Breast epithelium (tissue), 4 donors: ENCODE measurements at regions not wholly inside any gene's neighbourhood (a gene's known extent, or its start where the extent isn't known, plus 50 kb on each side); places are given as distances from the start of the nearest gene placed in this dataset.

Experiments used
- DNase-seq, 2 donors: peaks; one replicate each; pipeline ENCODE4 v3.0.0-alpha.2; 2019; ENCODE audit warnings: low spot score in 2 of 2
- H3K27ac ChIP-seq, 2 donors: fragments of 200-600 bp; sonication (generic) in 1 of 2; one replicate each; pipeline ENCODE4 v1.5.1; 2016 to 2019; ENCODE audit warnings: mild to moderate bottlenecking in 1 of 2
- H3K27me3 ChIP-seq, 2 donors: fragments of 200-600 bp; sonication (generic) in 1 of 2; one replicate each; pipeline versions ENCODE4 v1.5.1 to v1.6.0; 2017 to 2019; ENCODE audit warnings: control low read depth in 1 of 2, mild to moderate bottlenecking in 1 of 2
- H3K36me3 ChIP-seq: fragments of 200-600 bp; one replicate; pipeline ENCODE4 v1.5.1; 2019
- H3K4me1 ChIP-seq, 2 donors: fragments of 200-600 bp; sonication (generic); one replicate each; pipeline ENCODE4 v1.5.1; 2016 to 2019; ENCODE audit warnings: control low read depth in 1 of 2
- H3K4me3 ChIP-seq, 3 donors: fragments of 200-600 bp; sonication (generic); 1 replicate in 2 of 3; 2 replicates in 1 of 3; pipeline ENCODE4 v1.5.1; 2016 to 2019; ENCODE audit warnings: mild to moderate bottlenecking in 3 of 3, moderate library complexity in 2 of 3
- H3K9me3 ChIP-seq, 2 donors: fragments of 200-600 bp; sonication (generic) in 1 of 2; one replicate each; pipeline ENCODE4 v1.5.1; 2016 to 2019; ENCODE audit warnings: control low read depth in 1 of 2
- CTCF ChIP-seq, 3 donors: fragments of 450-650 bp; IDR thresholded peaks; one replicate each; pipeline ENCODE4 v1.5.1; 2016 to 2017; ENCODE audit warnings: antibody characterized with exemption in 3 of 3, mild to moderate bottlenecking in 3 of 3, moderate library complexity in 3 of 3
- POLR2A ChIP-seq: fragments of 450-650 bp; IDR thresholded peaks from one replicate; pipeline ENCODE4 v1.6.1; 2016; ENCODE audit warnings: antibody characterized with exemption, mild to moderate bottlenecking, moderate library complexity
- POLR2AphosphoS5 ChIP-seq, 3 donors: sonication (generic); formaldehyde crosslinking; IDR thresholded peaks; one replicate each; pipeline ENCODE4 v1.6.1; 2017; ENCODE audit warnings: antibody characterized with exemption in 3 of 3
- intact Hi-C: fragments of 100-400 bp; cut with DNase I; formaldehyde crosslinking; loops from one replicate; pipeline ENCODE4 v1.15.1; 2023; ENCODE audit warnings: low total_unique reads

GRCh38 chr13:50114961-50115360, 99.7 kb downstream of the KCNRG start:
- Histone ChIP-seq H3K27ac (no peak overlapping the region), H3K9me3 (no peaks in the 10 kb centered on the region), H3K36me3 (no peaks in the 10 kb centered on the region), H3K4me3 (no peak overlapping the region), H3K27me3 (no peaks in the 10 kb centered on the region), H3K4me1 (no peaks in the 10 kb centered on the region)
- intact Hi-C loops, result no loop called here
- DNase-seq, result no peak
- TF ChIP-seq POLR2AphosphoS5 (IDR thresholded peaks at IDR 0.05) (no peak), POLR2A (no peak), CTCF (IDR thresholded peaks at IDR 0.05) (no peak)

GRCh38 chr13:50115695-50116094, 100.5 kb downstream of the KCNRG start:
- no peak overlapping the region for H3K27ac ChIP-seq
- H3K27me3 ChIP-seq, result no peaks in the 10 kb centered on the region
- no peaks in the 10 kb centered on the region for H3K36me3 ChIP-seq
- intact Hi-C loops, result no loop called here
- H3K9me3 ChIP-seq, result no peaks in the 10 kb centered on the region
- TF ChIP-seq CTCF (IDR thresholded peaks at IDR 0.05) (no peak), POLR2A (no peak), POLR2AphosphoS5 (IDR thresholded peaks at IDR 0.05) (no peak)
- no peak overlapping the region for H3K4me3 ChIP-seq
- DNase-seq, result no peak
- H3K4me1 ChIP-seq, result no peaks in the 10 kb centered on the region

- Histone ChIP-seq H3K36me3 (no peaks in the 10 kb centered on the region), H3K4me3 (no peak overlapping the region), H3K27ac (no peak overlapping the region), H3K27me3 (no peaks in the 10 kb centered on the region), H3K4me1 (no peaks in the 10 kb centered on the region), H3K9me3 (no peaks in the 10 kb centered on the region)
- intact Hi-C loops, result no loop called here
- no peak for DNase-seq
- TF ChIP-seq POLR2A (no peak), POLR2AphosphoS5 (IDR thresholded peaks at IDR 0.05) (no peak), CTCF (IDR thresholded peaks at IDR 0.05) (no peak)
Observed at GRCh38 chr13:50116430-50116973, 101.3 kb downstream of the KCNRG start.

GRCh38 chr13:50119591-50119990, 104.3 kb downstream of the KCNRG start:
- no peak overlapping the region for H3K4me3 ChIP-seq
- DNase-seq, result no peak
- intact Hi-C loops, result no loop called here
- no peak overlapping the region for H3K27ac ChIP-seq
- H3K36me3 ChIP-seq, result no peaks in the 10 kb centered on the region
- no peaks in the 10 kb centered on the region for H3K4me1 ChIP-seq
- TF ChIP-seq POLR2AphosphoS5 (IDR thresholded peaks at IDR 0.05) (no peak), POLR2A (no peak), CTCF (IDR thresholded peaks at IDR 0.05) (no peak)
- H3K9me3 ChIP-seq, result no peaks in the 10 kb centered on the region
- no peaks in the 10 kb centered on the region for H3K27me3 ChIP-seq

- DNase-seq, result no peak
- no peak for TF ChIP-seq POLR2AphosphoS5 (IDR thresholded peaks at IDR 0.05)
- TF ChIP-seq POLR2A, result no peak
- no peaks in the 10 kb centered on the region for H3K36me3 ChIP-seq
- H3K27me3 ChIP-seq, result peaks cover 0 to 10% of the 10 kb centered on the region in 2 donors
- peak overlapping the region in 1 of 2 donors; percentile 98 for H3K27ac ChIP-seq
- intact Hi-C loops, result loop anchor here (10.0 kb wide), 1 partner anchor 128 kb away; the partner anchor contains the start of gene TRIM13
- no peak overlapping the region for H3K4me3 ChIP-seq
- no peaks in the 10 kb centered on the region for H3K4me1 ChIP-seq
- no peaks in the 10 kb centered on the region for H3K9me3 ChIP-seq
Observed at GRCh38 chr13:50122455-50122854, 107.2 kb downstream of the KCNRG start.

GRCh38 chr13:50123002-50123401, 107.8 kb downstream of the KCNRG start:
- H3K4me1 ChIP-seq, result no peaks in the 10 kb centered on the region
- intact Hi-C loops, result loop anchor here (10.0 kb wide), 1 partner anchor 128 kb away; the partner anchor contains the start of gene TRIM13
- TF ChIP-seq CTCF (IDR thresholded peaks at IDR 0.05), result no peak
- no peak for TF ChIP-seq POLR2AphosphoS5 (IDR thresholded peaks at IDR 0.05)
- TF ChIP-seq POLR2A, result no peak
- peaks cover 0 to 16% of the 10 kb centered on the region in 2 donors for H3K27me3 ChIP-seq
- no peaks in the 10 kb centered on the region for H3K9me3 ChIP-seq
- peak overlapping the region; percentile 98 to 99 for H3K27ac ChIP-seq
- peak overlapping the region; percentile 90 to 99 (median 97) for H3K4me3 ChIP-seq
- no peaks in the 10 kb centered on the region for H3K36me3 ChIP-seq
- DNase-seq, result no peak
